GM19468 (cell line): ENCODE measurements at regions not wholly inside any gene's neighbourhood (a gene's known extent, or its start where the extent isn't known, plus 50 kb on each side); places are given as distances from the start of the nearest gene placed in this dataset.
"Not testable (repeated sequence)": the region's sequence is repeated elsewhere in the genome, so short reads cannot be mapped to it uniquely, and the experiment has no call there.

Source experiments
- ATAC-seq: cut with Tn5 transposase; IDR thresholded peaks from one replicate; pipeline ENCODE4 v1.9.1; 2021; ENCODE audit warnings: mild to moderate bottlenecking, moderate library complexity, moderate number of reproducible peaks; ENCODE audit not compliant: unreplicated experiment; ENCODE audit errors: extremely low read depth

- ATAC-seq, result no peak
Measured at GRCh38 chr16:86072328-86073102, 173.6 kb downstream of the IRF8 start.

GRCh38 chr16:86073103-86073625 is 174.2 kb downstream of the IRF8 start:
- no peak for ATAC-seq

DNA sequence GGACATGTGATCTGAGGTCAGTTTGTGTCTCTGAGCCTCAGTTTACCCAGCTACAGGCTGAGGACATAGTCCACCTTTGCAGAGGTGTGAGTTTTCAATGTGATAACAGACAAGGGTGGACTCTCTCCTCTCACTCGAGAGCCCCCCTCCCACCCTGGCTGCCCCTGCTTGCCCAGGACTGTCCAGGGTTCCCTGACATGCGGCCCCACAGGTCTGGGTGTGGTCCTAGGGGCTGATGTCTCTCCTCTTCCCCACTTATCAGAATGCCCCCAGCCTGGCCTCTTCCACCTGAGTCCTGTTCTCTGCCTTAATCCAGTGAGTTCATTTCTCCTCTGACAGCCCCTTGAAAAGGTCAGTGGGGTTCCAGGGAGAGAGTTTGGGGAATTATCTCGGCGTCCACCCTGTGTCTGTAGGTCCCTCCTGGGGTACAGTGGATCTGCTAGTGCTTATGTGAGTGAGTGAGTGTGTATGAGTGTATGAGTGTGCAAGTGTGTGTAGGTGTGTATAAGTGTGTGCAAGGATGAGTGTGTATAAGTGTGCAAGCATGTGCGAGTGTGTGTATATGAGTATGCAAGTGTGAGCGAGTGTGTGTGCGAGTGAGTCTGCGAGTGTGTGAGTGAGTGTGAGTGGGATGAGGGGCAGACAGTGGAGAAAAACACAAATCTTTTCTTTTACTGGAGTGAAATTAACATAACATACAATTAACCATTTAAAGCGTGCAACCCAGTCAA is 175.0 kb downstream of the IRF8 start:
- no peak for ATAC-seq

DNA sequence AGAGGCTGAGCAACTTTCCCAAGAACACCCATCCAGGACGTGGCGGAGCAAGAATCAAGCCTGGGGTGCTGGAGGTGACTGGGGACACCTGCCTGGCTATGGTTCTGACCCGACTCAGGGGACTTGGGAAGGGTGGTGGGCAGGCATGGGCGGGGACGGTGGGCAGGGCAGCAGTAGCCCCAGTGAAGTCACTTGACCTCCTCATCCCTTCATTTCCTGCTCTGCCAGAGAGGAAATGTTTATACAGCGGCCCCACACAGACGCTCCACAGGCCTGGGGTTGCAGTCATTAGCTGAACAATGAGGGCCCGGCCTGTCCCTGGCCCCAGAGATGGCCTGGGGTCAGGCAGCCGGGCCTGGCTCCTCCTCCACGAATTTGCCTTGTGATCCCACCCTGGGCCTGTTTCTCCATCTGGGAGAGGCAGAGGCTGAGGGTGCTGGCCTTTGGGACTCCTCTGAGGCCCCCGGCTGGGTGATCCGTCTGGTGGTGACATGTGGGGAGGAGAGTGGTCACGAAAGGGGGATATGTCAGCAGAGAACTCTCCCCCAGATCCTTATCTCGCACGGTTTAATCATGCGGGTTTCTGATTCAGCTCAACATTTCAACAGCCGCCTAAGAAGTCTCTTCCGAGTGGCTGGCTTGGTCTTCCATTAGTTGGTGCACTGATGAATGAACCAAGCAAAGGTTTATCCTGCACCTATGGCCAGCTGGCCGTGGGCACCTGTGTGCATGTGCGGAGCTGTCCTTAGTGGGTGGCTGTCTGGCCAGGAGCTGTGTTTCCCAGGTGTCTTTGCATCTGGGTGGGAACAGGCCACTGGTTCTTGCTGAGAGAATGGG is 175.9 kb downstream of the IRF8 start:
- ATAC-seq, result no peak

- ATAC-seq, result no peak
Measured at GRCh38 chr16:86075488-86075785, 176.5 kb downstream of the IRF8 start.

- ATAC-seq, result no peak
Measured at GRCh38 chr16:86075839-86076440, 177.0 kb downstream of the IRF8 start.

GRCh38 chr16:86076606-86077005 is 177.6 kb downstream of the IRF8 start:
- ATAC-seq, result no peak

- ATAC-seq, result no peak
Measured at GRCh38 chr16:86077243-86077940, 178.4 kb downstream of the IRF8 start.

DNA sequence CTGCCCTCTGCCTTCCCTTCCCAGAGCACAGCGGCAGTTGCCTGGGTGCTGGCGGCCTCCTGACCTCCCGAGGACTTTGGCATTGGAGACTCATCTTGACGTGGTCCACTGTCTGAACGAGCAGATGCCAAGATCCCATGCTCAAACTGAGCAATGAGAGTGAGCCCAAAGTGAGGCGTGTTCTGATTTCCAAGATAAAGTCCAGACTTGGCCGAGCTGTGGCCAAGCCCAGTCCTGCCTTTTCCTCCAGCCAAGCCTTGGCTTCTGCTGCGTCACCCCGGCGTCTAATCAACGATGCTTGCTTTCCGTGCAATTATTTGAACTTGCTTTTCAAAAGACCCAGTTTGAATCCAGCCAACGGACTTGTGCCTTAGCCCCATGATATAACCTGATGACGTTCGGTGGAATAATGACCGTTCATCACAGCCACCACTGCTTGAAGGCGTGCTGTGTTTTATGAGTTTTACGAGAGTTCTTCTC is 179.2 kb downstream of the IRF8 start:
- ATAC-seq, result no peak

DNA sequence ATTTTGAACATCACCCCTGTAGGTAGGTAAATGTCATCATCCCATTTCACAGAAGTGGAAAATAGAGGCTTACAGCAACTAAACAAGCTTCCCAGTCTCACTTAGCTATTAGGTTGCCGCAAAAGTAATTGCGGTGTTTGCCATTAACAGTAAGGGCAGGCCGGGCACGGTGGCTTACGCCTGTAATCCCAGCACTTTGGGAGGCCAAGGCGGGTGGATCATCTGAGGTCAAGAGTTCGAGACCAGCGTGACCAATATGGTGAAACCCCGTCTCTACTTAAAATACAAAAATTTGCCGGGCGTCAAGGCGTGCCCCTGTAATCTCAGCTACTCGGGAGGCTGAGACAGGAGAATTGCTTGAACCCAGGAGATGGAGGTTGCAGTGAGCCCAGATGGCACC is 179.7 kb downstream of the IRF8 start:
- not testable (repeated sequence) for ATAC-seq

GRCh38 chr16:86079255-86079885 is 180.4 kb downstream of the IRF8 start:
- no peak for ATAC-seq

- no peak for ATAC-seq
Measured at GRCh38 chr16:86080131-86080875, 181.3 kb downstream of the IRF8 start.

DNA sequence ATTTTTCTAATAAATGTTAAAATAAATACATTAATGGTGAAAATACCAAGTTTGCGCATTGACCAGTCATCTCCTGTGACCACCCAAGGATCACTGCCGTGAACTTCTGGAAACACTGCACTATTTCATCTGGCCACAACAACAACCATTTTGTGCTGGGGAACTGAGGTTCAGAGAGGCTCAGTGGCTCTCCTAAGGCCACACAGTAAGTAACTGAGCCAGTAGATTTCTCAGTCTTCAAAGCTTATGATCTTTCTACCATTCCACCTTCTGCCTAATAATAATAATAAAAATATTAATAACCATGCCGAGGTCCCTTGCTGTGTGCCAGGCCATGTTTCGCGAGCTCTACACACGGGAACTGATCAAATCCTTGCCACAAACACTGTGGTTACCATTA is 182.0 kb downstream of the IRF8 start:
- ATAC-seq, result no peak

- ATAC-seq, result no peak
Measured at GRCh38 chr16:86082418-86083030, 183.6 kb downstream of the IRF8 start.

GRCh38 chr16:86083382-86084002 is 184.5 kb downstream of the IRF8 start:
- no peak for ATAC-seq

GRCh38 chr16:86085161-86085611 is 186.2 kb downstream of the IRF8 start:
- ATAC-seq, result no peak

DNA sequence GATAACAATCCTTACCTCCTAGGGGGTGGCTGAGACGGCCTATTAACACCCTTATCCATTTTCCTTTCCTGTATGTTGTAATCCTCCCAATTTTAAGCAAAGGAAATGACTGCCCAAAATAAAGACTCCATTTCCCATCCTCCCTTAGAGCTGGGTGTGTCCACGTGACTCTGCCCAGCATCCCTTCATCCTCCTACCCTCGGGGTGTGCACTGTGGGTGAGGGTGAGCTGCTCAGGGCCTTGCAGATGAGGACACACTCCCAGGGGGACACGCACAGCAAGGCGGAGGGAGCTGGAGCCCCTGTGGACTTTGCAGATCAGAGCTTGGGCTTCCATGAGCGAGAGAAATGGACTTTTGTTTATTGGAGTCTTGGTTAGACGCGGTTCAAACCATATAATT is 186.8 kb downstream of the IRF8 start:
- no peak for ATAC-seq

- ATAC-seq, result no peak
Measured at GRCh38 chr16:86086471-86086870, 187.5 kb downstream of the IRF8 start.
